ENCODE measurements at regions not wholly inside any gene's neighbourhood (a gene's known extent, or its start where the extent isn't known, plus 50 kb on each side); places are given as distances from the start of the nearest gene placed in this dataset.

DNA sequence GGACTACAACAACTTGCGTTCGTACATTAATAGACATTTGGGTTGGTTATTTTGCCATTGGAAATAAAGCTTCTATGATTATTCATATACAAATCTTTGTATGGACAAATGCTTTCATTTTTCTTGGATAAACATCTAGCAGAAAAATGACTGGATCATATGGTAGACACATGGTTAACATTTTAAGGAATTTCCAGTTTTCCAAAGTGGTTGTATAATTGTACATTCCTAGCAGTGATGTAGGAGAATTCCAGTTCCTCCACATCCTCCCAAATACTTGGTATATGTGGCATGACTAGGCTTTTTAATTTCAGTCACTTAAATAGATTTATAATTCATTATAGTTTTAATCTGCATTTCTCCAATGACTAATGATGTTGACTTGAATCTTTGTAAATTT, 246.2 kb upstream of the NCAM1 start:
- POLR2A ChIA-PET = no interaction called here
- Histone ChIP-seq H3K27ac (ENCODE audit: low read depth, low read length) (no peak overlapping the region), H3K36me3 (ENCODE audit: control insufficient read depth in 1 of 2, insufficient read depth in 2 of 2, low read length in 2 of 2) (no peaks in the 10 kb centered on the region), H3K4me2 (ENCODE audit: low read length) (no peak overlapping the region), H3K9me3 (ENCODE audit: control insufficient read depth in 1 of 2, insufficient read depth in 1 of 2, low read depth in 1 of 2, low read length in 2 of 2) (no peaks in the 10 kb centered on the region), H3K4me1 (ENCODE audit: control insufficient read depth in 1 of 2, insufficient read depth in 2 of 2, low read length in 2 of 2) (no peaks in the 10 kb centered on the region), H3K9ac (ENCODE audit: low read length) (no peak overlapping the region), H3K4me3 (replicated peaks in 1 of 2; ENCODE audit: low read depth in 1 of 2, low read length in 2 of 2) (no peak overlapping the region), H4K20me1 (ENCODE audit: insufficient read depth) (no peaks in the 10 kb centered on the region), H2AFZ (ENCODE audit: low read depth, low read length, poor library complexity, severe bottlenecking) (no peak overlapping the region), H3K27me3 (ENCODE audit: insufficient read depth, low read length) (peaks cover 16% of the 10 kb centered on the region), H3K79me2 (ENCODE audit: insufficient read depth, low read length) (no peaks in the 10 kb centered on the region), H3K9me2 (ENCODE audit: insufficient read depth) (no peaks in the 10 kb centered on the region; the same call in 1 of the 2 replicates)
- BruUV-seq (replicated peaks) = no TSS peak
- CTCF ChIA-PET = no interaction called here
- DNase-seq (ENCODE audit: low read depth, low spot score) (no peak), ATAC-seq (no peak)
- intact Hi-C loops (cut with micrococcal nuclease) = loop anchor here (2.0 kb wide), 1 partner anchor 14 kb away; no protein-coding TSS in a partner anchor
- TF ChIP-seq, protein P1, sequence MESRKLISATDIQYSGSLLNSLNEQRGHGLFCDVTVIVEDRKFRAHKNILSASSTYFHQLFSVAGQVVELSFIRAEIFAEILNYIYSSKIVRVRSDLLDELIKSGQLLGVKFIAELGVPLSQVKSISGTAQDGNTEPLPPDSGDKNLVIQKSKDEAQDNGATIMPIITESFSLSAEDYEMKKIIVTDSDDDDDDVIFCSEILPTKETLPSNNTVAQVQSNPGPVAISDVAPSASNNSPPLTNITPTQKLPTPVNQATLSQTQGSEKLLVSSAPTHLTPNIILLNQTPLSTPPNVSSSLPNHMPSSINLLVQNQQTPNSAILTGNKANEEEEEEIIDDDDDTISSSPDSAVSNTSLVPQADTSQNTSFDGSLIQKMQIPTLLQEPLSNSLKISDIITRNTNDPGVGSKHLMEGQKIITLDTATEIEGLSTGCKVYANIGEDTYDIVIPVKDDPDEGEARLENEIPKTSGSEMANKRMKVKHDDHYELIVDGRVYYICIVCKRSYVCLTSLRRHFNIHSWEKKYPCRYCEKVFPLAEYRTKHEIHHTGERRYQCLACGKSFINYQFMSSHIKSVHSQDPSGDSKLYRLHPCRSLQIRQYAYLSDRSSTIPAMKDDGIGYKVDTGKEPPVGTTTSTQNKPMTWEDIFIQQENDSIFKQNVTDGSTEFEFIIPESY (IDR thresholded peaks at IDR 0.05; ENCODE audit: extremely low read depth, insufficient replicate concordance, low read length) = no peak
- TF ChIP-seq, protein P2, sequence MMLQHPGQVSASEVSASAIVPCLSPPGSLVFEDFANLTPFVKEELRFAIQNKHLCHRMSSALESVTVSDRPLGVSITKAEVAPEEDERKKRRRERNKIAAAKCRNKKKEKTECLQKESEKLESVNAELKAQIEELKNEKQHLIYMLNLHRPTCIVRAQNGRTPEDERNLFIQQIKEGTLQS (IDR thresholded peaks at IDR 0.05) = no peak
- TF ChIP-seq POLR2A (IDR thresholded peaks at IDR 0.05; ENCODE audit: borderline replicate concordance, extremely low read depth, insufficient read depth, insufficient read length) (no peak), TCF7L2 (IDR thresholded peaks at IDR 0.05; ENCODE audit: borderline replicate concordance, extremely low read depth, insufficient read depth, insufficient read length) (no peak), SP1 (IDR thresholded peaks at IDR 0.05; ENCODE audit: low read depth) (no peak), JUND (IDR thresholded peaks at IDR 0.05) (no peak), SRF (IDR thresholded peaks at IDR 0.05; ENCODE audit: low read depth) (no peak), YY1 (IDR thresholded peaks at IDR 0.05; ENCODE audit: extremely low read depth, insufficient replicate concordance, low read depth, low read length) (no peak), EZH2phosphoT487 (IDR thresholded peaks at IDR 0.05; ENCODE audit: borderline replicate concordance) (no peak), EZH2 (IDR thresholded peaks at IDR 0.05) (no peak), RAD21 (IDR thresholded peaks at IDR 0.05; ENCODE audit: low read depth) (no peak), FOSL1 (IDR thresholded peaks at IDR 0.05; ENCODE audit: low read depth) (no peak), CEBPB (IDR thresholded peaks at IDR 0.05; ENCODE audit: low read depth) (no peak), CBX3 (IDR thresholded peaks at IDR 0.05; ENCODE audit: low read depth) (no peak), ZFX (IDR thresholded peaks at IDR 0.05) (no peak), ZNF274 (IDR thresholded peaks at IDR 0.05; ENCODE audit: low read depth, low read length) (no peak)
- TF ChIP-seq, protein P3, sequence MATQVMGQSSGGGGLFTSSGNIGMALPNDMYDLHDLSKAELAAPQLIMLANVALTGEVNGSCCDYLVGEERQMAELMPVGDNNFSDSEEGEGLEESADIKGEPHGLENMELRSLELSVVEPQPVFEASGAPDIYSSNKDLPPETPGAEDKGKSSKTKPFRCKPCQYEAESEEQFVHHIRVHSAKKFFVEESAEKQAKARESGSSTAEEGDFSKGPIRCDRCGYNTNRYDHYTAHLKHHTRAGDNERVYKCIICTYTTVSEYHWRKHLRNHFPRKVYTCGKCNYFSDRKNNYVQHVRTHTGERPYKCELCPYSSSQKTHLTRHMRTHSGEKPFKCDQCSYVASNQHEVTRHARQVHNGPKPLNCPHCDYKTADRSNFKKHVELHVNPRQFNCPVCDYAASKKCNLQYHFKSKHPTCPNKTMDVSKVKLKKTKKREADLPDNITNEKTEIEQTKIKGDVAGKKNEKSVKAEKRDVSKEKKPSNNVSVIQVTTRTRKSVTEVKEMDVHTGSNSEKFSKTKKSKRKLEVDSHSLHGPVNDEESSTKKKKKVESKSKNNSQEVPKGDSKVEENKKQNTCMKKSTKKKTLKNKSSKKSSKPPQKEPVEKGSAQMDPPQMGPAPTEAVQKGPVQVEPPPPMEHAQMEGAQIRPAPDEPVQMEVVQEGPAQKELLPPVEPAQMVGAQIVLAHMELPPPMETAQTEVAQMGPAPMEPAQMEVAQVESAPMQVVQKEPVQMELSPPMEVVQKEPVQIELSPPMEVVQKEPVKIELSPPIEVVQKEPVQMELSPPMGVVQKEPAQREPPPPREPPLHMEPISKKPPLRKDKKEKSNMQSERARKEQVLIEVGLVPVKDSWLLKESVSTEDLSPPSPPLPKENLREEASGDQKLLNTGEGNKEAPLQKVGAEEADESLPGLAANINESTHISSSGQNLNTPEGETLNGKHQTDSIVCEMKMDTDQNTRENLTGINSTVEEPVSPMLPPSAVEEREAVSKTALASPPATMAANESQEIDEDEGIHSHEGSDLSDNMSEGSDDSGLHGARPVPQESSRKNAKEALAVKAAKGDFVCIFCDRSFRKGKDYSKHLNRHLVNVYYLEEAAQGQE (IDR thresholded peaks at IDR 0.05; ENCODE audit: low read depth) = no peak
- TF ChIP-seq, protein P4, sequence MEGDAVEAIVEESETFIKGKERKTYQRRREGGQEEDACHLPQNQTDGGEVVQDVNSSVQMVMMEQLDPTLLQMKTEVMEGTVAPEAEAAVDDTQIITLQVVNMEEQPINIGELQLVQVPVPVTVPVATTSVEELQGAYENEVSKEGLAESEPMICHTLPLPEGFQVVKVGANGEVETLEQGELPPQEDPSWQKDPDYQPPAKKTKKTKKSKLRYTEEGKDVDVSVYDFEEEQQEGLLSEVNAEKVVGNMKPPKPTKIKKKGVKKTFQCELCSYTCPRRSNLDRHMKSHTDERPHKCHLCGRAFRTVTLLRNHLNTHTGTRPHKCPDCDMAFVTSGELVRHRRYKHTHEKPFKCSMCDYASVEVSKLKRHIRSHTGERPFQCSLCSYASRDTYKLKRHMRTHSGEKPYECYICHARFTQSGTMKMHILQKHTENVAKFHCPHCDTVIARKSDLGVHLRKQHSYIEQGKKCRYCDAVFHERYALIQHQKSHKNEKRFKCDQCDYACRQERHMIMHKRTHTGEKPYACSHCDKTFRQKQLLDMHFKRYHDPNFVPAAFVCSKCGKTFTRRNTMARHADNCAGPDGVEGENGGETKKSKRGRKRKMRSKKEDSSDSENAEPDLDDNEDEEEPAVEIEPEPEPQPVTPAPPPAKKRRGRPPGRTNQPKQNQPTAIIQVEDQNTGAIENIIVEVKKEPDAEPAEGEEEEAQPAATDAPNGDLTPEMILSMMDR (IDR thresholded peaks at IDR 0.05 in 2 of 3, conservative IDR thresholded peaks at IDR 0.05 in 1 of 3; ENCODE audit: borderline replicate concordance in 1 of 3, insufficient read depth in 1 of 3, low read depth in 2 of 3, low read length in 2 of 3) = no peak
- TF ChIP-seq, protein P5, sequence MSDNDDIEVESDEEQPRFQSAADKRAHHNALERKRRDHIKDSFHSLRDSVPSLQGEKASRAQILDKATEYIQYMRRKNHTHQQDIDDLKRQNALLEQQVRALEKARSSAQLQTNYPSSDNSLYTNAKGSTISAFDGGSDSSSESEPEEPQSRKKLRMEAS (IDR thresholded peaks at IDR 0.05) = no peak
- RAD21 ChIA-PET (ENCODE audit: low non-redundant PET in 1 of 2, low total read pairs in 2 of 2, uncharacterized antibody in 2 of 2, unreplicated experiment in 2 of 2) = no interaction called here

Data from HCT116 (cell line).